Smooth muscle cell (in vitro differentiated cells): ENCODE measurements at regions not wholly inside any gene's neighbourhood (a gene's known extent, or its start where the extent isn't known, plus 50 kb on each side); places are given as distances from the start of the nearest gene placed in this dataset.

Source experiments
- DNase-seq: peaks from one replicate; lab custom pipeline; 2025; ENCODE audit not compliant: unreplicated experiment; lab: John Stamatoyannopoulos, UW
- H2AFZ ChIP-seq: fragments of 200-600 bp; sonication (generic); 2 replicates; pipeline ENCODE4 v1.6.0; 2016; ENCODE audit warnings: antibody characterized with exemption, low read depth, mild to moderate bottlenecking
- H3F3A ChIP-seq: fragments of 200-600 bp; sonication (generic); 2 replicates; pipeline ENCODE4 v1.6.0; 2017; ENCODE audit warnings: antibody characterized with exemption, low read depth
- H3K27ac ChIP-seq: fragments of 200-600 bp; sonication (generic); 2 replicates; pipeline ENCODE4 v1.5.1; 2016; ENCODE audit warnings: low read depth, mild to moderate bottlenecking
- H3K27me3 ChIP-seq: fragments of 200-600 bp; sonication (generic); 2 replicates; pipeline ENCODE4 v1.6.1; 2016; ENCODE audit warnings: low read depth, mild to moderate bottlenecking
- H3K36me3 ChIP-seq: fragments of 200-600 bp; sonication (generic); 2 replicates; pipeline ENCODE4 v1.5.1; 2016; ENCODE audit warnings: low read depth
- H3K4me1 ChIP-seq: fragments of 200-600 bp; sonication (generic); 2 replicates; pipeline ENCODE4 v1.5.1; 2016; ENCODE audit warnings: low read depth
- H3K4me2 ChIP-seq: fragments of 200-600 bp; sonication (generic); 2 replicates; pipeline ENCODE4 v1.6.0; 2016; ENCODE audit warnings: mild to moderate bottlenecking
- H3K4me3 ChIP-seq: fragments of 200-600 bp; sonication (generic); 2 replicates; pipeline ENCODE4 v1.5.1; 2016; ENCODE audit warnings: mild to moderate bottlenecking
- H3K79me2 ChIP-seq: fragments of 200-600 bp; sonication (generic); 2 replicates; pipeline ENCODE4 v1.6.0; 2016; ENCODE audit warnings: low read depth, mild to moderate bottlenecking
- H3K9ac ChIP-seq: fragments of 200-600 bp; sonication (generic); 2 replicates; pipeline ENCODE4 v1.6.0; 2016; ENCODE audit warnings: low read depth
- H3K9me3 ChIP-seq: fragments of 200-600 bp; sonication (generic); replicated peaks from 2 replicates; pipeline ENCODE4 v1.5.1; 2016; ENCODE audit warnings: low read depth
- H4K20me1 ChIP-seq: fragments of 200-600 bp; sonication (generic); 2 replicates; pipeline ENCODE4 v1.6.0; 2016; ENCODE audit warnings: low read depth
- WGBS: methylation state at CpG from one replicate; pipeline ENCODE4 v1.1.7; 2016; ENCODE audit warnings: low lambda C conversion rate; 5-methylcytosine and 5-hydroxymethylcytosine counted together
- TF ChIP-seq, protein P1 (sequence below): fragments of 200-600 bp; sonication (generic); IDR thresholded peaks from 2 replicates; pipeline ENCODE4 v1.5.1; 2017; ENCODE audit warnings: borderline replicate concordance, mild to moderate bottlenecking, antibody characterized with exemption; ENCODE audit not compliant: insufficient read depth, poor library complexity, severe bottlenecking

DNA sequence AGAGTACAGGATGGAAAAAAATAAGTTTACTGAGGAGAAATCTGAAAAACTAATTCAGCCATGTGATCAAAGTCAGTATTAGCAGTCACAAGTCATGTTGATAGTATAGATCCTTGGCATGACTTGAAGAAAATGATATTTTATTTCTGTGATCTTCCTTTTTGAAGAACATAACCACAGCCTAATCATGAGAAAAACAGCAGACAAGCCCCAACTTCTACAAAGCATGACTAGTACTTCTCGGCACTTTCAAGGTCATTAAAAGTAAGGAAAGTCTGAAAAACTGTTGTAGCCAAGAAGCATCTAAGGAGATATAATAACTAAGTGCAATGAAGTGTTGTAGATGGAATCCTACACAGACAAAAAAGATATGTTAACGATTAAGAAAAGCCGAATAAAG is 264.1 kb upstream of the FOXG1 start:
- Histone ChIP-seq H3K9ac (no peak overlapping the region), H3K4me2 (no peak overlapping the region), H3K9me3 (no peaks in the 10 kb centered on the region), H3F3A (no peaks in the 10 kb centered on the region), H2AFZ (no peak overlapping the region), H3K27ac (no peak overlapping the region), H3K79me2 (no peaks in the 10 kb centered on the region), H3K4me1 (no peaks in the 10 kb centered on the region), H3K36me3 (no peaks in the 10 kb centered on the region), H3K4me3 (no peak overlapping the region), H4K20me1 (no peaks in the 10 kb centered on the region), H3K27me3 (no peaks in the 10 kb centered on the region)
- WGBS = 83% methylated on average over 3 of the region's 3 CpGs
- TF ChIP-seq, protein P1, sequence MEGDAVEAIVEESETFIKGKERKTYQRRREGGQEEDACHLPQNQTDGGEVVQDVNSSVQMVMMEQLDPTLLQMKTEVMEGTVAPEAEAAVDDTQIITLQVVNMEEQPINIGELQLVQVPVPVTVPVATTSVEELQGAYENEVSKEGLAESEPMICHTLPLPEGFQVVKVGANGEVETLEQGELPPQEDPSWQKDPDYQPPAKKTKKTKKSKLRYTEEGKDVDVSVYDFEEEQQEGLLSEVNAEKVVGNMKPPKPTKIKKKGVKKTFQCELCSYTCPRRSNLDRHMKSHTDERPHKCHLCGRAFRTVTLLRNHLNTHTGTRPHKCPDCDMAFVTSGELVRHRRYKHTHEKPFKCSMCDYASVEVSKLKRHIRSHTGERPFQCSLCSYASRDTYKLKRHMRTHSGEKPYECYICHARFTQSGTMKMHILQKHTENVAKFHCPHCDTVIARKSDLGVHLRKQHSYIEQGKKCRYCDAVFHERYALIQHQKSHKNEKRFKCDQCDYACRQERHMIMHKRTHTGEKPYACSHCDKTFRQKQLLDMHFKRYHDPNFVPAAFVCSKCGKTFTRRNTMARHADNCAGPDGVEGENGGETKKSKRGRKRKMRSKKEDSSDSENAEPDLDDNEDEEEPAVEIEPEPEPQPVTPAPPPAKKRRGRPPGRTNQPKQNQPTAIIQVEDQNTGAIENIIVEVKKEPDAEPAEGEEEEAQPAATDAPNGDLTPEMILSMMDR = no peak
- DNase-seq = no peak

- H3K79me2 ChIP-seq = no peaks in the 10 kb centered on the region
- no peak overlapping the region for H2AFZ ChIP-seq
- peak overlapping the region; percentile 37 for H3K27ac ChIP-seq
- WGBS = 48% methylated on average over 3 of the region's 3 CpGs
- no peaks in the 10 kb centered on the region for H3K4me1 ChIP-seq
- DNase-seq = no peak
- no peak overlapping the region for H3K4me3 ChIP-seq
- TF ChIP-seq, protein P1 = no peak
- H4K20me1 ChIP-seq = no peaks in the 10 kb centered on the region
- H3K9ac ChIP-seq = no peak overlapping the region
- H3K36me3 ChIP-seq = no peaks in the 10 kb centered on the region
- H3F3A ChIP-seq = no peaks in the 10 kb centered on the region
- no peak overlapping the region for H3K4me2 ChIP-seq
- no peaks in the 10 kb centered on the region for H3K27me3 ChIP-seq
- no peaks in the 10 kb centered on the region for H3K9me3 ChIP-seq
Observed at GRCh38 chr14:28515571-28515970, 251.0 kb upstream of the FOXG1 start.

GRCh38 chr14:28536889-28537288 is 229.7 kb upstream of the FOXG1 start:
- Histone ChIP-seq H3K27me3 (no peaks in the 10 kb centered on the region), H3K9me3 (no peaks in the 10 kb centered on the region), H2AFZ (no peak overlapping the region), H3K4me3 (no peak overlapping the region), H3K4me1 (no peaks in the 10 kb centered on the region), H3F3A (no peaks in the 10 kb centered on the region), H3K27ac (no peak overlapping the region), H3K36me3 (no peaks in the 10 kb centered on the region), H4K20me1 (no peaks in the 10 kb centered on the region), H3K79me2 (no peaks in the 10 kb centered on the region), H3K9ac (no peak overlapping the region), H3K4me2 (no peak overlapping the region)
- TF ChIP-seq, protein P1 = no peak
- no peak for DNase-seq
- WGBS = 94% methylated on average over 5 of the region's 5 CpGs

- no peaks in the 10 kb centered on the region for H4K20me1 ChIP-seq
- TF ChIP-seq, protein P1 = no peak
- no peaks in the 10 kb centered on the region for H3K9me3 ChIP-seq
- H3K79me2 ChIP-seq = no peaks in the 10 kb centered on the region
- no peak overlapping the region for H2AFZ ChIP-seq
- no peak overlapping the region for H3K27ac ChIP-seq
- no peak overlapping the region for H3K4me2 ChIP-seq
- WGBS = 68% methylated on average over 2 of the region's 2 CpGs
- H3K4me1 ChIP-seq = no peaks in the 10 kb centered on the region
- H3K36me3 ChIP-seq = no peaks in the 10 kb centered on the region
- H3K27me3 ChIP-seq = no peaks in the 10 kb centered on the region
- no peak for DNase-seq
- no peak overlapping the region for H3K4me3 ChIP-seq
- no peaks in the 10 kb centered on the region for H3F3A ChIP-seq
- no peak overlapping the region for H3K9ac ChIP-seq
Observed at GRCh38 chr14:28542040-28542439, 224.5 kb upstream of the FOXG1 start.
